ENCODE measurements at regions not wholly inside any gene's neighbourhood (a gene's known extent, or its start where the extent isn't known, plus 50 kb on each side); places are given as distances from the start of the nearest gene placed in this dataset.

DNA sequence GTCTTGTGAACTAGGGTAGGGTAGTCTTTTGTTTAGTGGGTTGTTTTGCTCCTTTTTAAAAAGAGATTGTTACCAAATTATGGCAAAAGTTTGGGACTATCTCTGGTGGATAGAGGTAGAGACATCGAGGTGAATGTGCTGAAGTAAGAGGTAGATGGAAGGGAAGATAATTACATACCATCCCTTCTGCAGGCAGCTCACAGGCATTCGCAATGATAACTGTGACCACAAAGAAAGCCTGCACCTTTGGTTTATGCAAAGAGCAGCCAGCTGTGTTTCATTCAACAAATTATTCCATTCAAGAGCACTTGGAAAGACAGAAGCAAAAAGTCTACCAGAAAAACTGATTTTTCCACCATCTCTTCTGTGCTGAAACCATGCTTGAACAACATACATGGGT lies 155.6 kb downstream of the GATB start:
- no peak overlapping the region for H3K18ac ChIP-seq (ENCODE audit: low read length)
- no peak overlapping the region for H2AK5ac ChIP-seq (ENCODE audit: low read depth, low read length)
- H3K4me3 ChIP-seq (ENCODE audit: low read length in 2 of 2), result no peak overlapping the region
- H2BK15ac ChIP-seq (ENCODE audit: low read length), result no peak overlapping the region
- no peaks in the 10 kb centered on the region for H3K9me3 ChIP-seq (replicated peaks in 1 of 2; ENCODE audit: control insufficient read depth in 2 of 2, insufficient read depth in 1 of 2, low read depth in 1 of 2, low read length in 2 of 2)
- no peak for DNase-seq (ENCODE audit: low spot score)
- H3K27me3 ChIP-seq (ENCODE audit: control insufficient read depth in 3 of 3, insufficient read depth in 3 of 3, low read depth in 1 of 3, low read length in 3 of 3), result peaks cover 0 to 2% (median 0%) of the 10 kb centered on the region in 3 experiments
- H3K4ac ChIP-seq (ENCODE audit: low read length), result no peak overlapping the region
- no peak overlapping the region for H3K27ac ChIP-seq (replicated peaks; ENCODE audit: low read length)
- no peak overlapping the region for H4K8ac ChIP-seq (ENCODE audit: low read depth, low read length)
- no peak overlapping the region for H3K14ac ChIP-seq (ENCODE audit: low read length)
- no peaks in the 10 kb centered on the region for H3K36me3 ChIP-seq (replicated peaks in 1 of 2; ENCODE audit: control insufficient read depth in 2 of 2, insufficient read depth in 2 of 2, low read length in 2 of 2)
- WGBS, 2 donors (ENCODE audit: extremely low coverage in 2 of 2, insufficient read length in 2 of 2, insufficient replicate concordance in 1 of 2), result no CpG with 5 or more reads among the region's 2 CpGs
- no peak overlapping the region for H4K91ac ChIP-seq (ENCODE audit: low read depth, low read length, poor library complexity)
- no peak overlapping the region for H3K9ac ChIP-seq (ENCODE audit: low read depth, low read length, poor library complexity)
- H2AFZ ChIP-seq (ENCODE audit: low read length), result no peak overlapping the region
- no peak overlapping the region for H2BK120ac ChIP-seq (ENCODE audit: low read depth, low read length)
- H3K23ac ChIP-seq (ENCODE audit: low read depth, low read length, poor library complexity), result no peak overlapping the region
- H3K4me1 ChIP-seq (ENCODE audit: control insufficient read depth in 2 of 2, insufficient read depth in 1 of 2, low read depth in 1 of 2, low read length in 2 of 2), result no peaks in the 10 kb centered on the region
- H2BK5ac ChIP-seq (ENCODE audit: low read length), result no peak overlapping the region
- H2BK12ac ChIP-seq (ENCODE audit: low read length), result no peak overlapping the region
- H3K79me1 ChIP-seq (ENCODE audit: low read depth, low read length), result no peaks in the 10 kb centered on the region
- no peak overlapping the region for H3K4me2 ChIP-seq (ENCODE audit: insufficient read depth, low read length, poor library complexity, severe bottlenecking)

DNA sequence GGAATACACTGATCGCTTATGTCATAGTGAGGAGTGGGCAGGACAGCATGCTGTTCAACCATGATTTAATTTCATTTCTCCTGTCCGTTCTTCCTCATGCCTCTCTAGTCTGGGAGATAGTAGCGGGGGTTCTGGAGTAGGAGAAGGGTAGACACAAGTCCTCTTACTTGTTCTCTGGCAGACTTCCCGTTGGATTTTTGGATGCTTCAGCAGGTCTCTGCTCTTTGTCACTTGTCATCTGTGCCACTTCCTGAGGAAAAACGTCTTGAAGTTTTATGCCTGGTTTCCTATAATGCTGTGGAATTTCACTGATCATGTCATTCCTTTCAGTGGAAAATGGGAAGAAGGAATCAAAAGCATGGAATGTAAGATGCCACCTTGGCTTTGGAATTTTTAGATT lies 154.7 kb downstream of the GATB start:
- no peak overlapping the region for H2AFZ ChIP-seq (ENCODE audit: low read length)
- H2AK5ac ChIP-seq (ENCODE audit: low read depth, low read length), result no peak overlapping the region
- H2BK15ac ChIP-seq (ENCODE audit: low read length), result no peak overlapping the region
- H2BK120ac ChIP-seq (ENCODE audit: low read depth, low read length), result no peak overlapping the region
- H2BK12ac ChIP-seq (ENCODE audit: low read length), result no peak overlapping the region
- no peak overlapping the region for H4K91ac ChIP-seq (ENCODE audit: low read depth, low read length, poor library complexity)
- H3K23ac ChIP-seq (ENCODE audit: low read depth, low read length, poor library complexity), result no peak overlapping the region
- H3K4me2 ChIP-seq (ENCODE audit: insufficient read depth, low read length, poor library complexity, severe bottlenecking), result no peak overlapping the region
- no peak overlapping the region for H4K8ac ChIP-seq (ENCODE audit: low read depth, low read length)
- no peak for DNase-seq (ENCODE audit: low spot score)
- peaks cover 0 to 5% (median 2%) of the 10 kb centered on the region in 3 experiments for H3K27me3 ChIP-seq (ENCODE audit: control insufficient read depth in 3 of 3, insufficient read depth in 3 of 3, low read depth in 1 of 3, low read length in 3 of 3)
- no peak overlapping the region for H3K27ac ChIP-seq (replicated peaks; ENCODE audit: low read length)
- H2BK5ac ChIP-seq (ENCODE audit: low read length), result no peak overlapping the region
- H3K36me3 ChIP-seq (replicated peaks in 1 of 2; ENCODE audit: control insufficient read depth in 2 of 2, insufficient read depth in 2 of 2, low read length in 2 of 2), result no peaks in the 10 kb centered on the region
- no peak overlapping the region for H3K14ac ChIP-seq (ENCODE audit: low read length)
- no peak overlapping the region for H3K18ac ChIP-seq (ENCODE audit: low read length)
- H3K4me3 ChIP-seq (ENCODE audit: low read length in 2 of 2), result no peak overlapping the region
- no peak overlapping the region for H3K4ac ChIP-seq (ENCODE audit: low read length)
- no CpG with 5 or more reads among the region's 5 CpGs for WGBS, 2 donors (ENCODE audit: extremely low coverage in 2 of 2, insufficient read length in 2 of 2, insufficient replicate concordance in 1 of 2)
- no peaks in the 10 kb centered on the region for H3K4me1 ChIP-seq (ENCODE audit: control insufficient read depth in 2 of 2, insufficient read depth in 1 of 2, low read depth in 1 of 2, low read length in 2 of 2)
- no peaks in the 10 kb centered on the region for H3K9me3 ChIP-seq (replicated peaks in 1 of 2; ENCODE audit: control insufficient read depth in 2 of 2, insufficient read depth in 1 of 2, low read depth in 1 of 2, low read length in 2 of 2)
- H3K79me1 ChIP-seq (ENCODE audit: low read depth, low read length), result no peaks in the 10 kb centered on the region
- H3K9ac ChIP-seq (ENCODE audit: low read depth, low read length, poor library complexity), result no peak overlapping the region

DNA sequence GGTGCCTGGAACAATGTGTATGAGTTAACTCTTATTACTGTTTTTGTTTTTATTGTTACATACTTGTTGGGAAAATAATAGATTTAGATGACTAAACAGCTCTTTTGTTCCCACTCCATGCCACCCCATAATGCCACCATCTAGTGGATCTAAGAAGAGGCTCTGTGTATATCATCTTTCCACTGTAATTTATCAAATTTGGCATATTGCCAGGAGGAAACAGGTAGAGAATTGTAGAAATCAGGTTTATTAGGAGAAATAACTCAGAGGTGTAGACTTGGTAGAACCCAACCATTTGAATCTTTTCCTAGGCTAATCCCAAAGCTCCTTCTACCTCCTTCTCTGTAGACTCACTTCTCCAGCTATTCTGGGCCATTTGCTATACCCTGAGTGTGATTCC lies 150.6 kb downstream of the GATB start:
- Histone ChIP-seq H3K4me2 (ENCODE audit: insufficient read depth, low read length, poor library complexity, severe bottlenecking) (no peak overlapping the region), H3K79me1 (ENCODE audit: low read depth, low read length) (no peaks in the 10 kb centered on the region), H2BK15ac (ENCODE audit: low read length) (no peak overlapping the region), H3K27me3 (ENCODE audit: control insufficient read depth in 3 of 3, insufficient read depth in 3 of 3, low read depth in 1 of 3, low read length in 3 of 3) (peaks cover 0 to 5% (median 0%) of the 10 kb centered on the region in 3 experiments), H3K36me3 (replicated peaks in 1 of 2; ENCODE audit: control insufficient read depth in 2 of 2, insufficient read depth in 2 of 2, low read length in 2 of 2) (no peaks in the 10 kb centered on the region), H3K4me3 (ENCODE audit: low read length in 2 of 2) (no peak overlapping the region), H2BK5ac (ENCODE audit: low read length) (no peak overlapping the region), H3K14ac (ENCODE audit: low read length) (no peak overlapping the region), H2BK12ac (ENCODE audit: low read length) (no peak overlapping the region), H3K18ac (ENCODE audit: low read length) (no peak overlapping the region), H3K4me1 (ENCODE audit: control insufficient read depth in 2 of 2, insufficient read depth in 1 of 2, low read depth in 1 of 2, low read length in 2 of 2) (no peaks in the 10 kb centered on the region), H2AK5ac (ENCODE audit: low read depth, low read length) (no peak overlapping the region), H2AFZ (ENCODE audit: low read length) (no peak overlapping the region), H3K27ac (replicated peaks; ENCODE audit: low read length) (no peak overlapping the region), H4K8ac (ENCODE audit: low read depth, low read length) (no peak overlapping the region), H2BK120ac (ENCODE audit: low read depth, low read length) (no peak overlapping the region), H3K4ac (ENCODE audit: low read length) (no peak overlapping the region), H3K9ac (ENCODE audit: low read depth, low read length, poor library complexity) (no peak overlapping the region), H3K23ac (ENCODE audit: low read depth, low read length, poor library complexity) (no peak overlapping the region), H3K9me3 (replicated peaks in 1 of 2; ENCODE audit: control insufficient read depth in 2 of 2, insufficient read depth in 1 of 2, low read depth in 1 of 2, low read length in 2 of 2) (no peaks in the 10 kb centered on the region), H4K91ac (ENCODE audit: low read depth, low read length, poor library complexity) (no peak overlapping the region)
- no peak for DNase-seq (ENCODE audit: low spot score)

DNA sequence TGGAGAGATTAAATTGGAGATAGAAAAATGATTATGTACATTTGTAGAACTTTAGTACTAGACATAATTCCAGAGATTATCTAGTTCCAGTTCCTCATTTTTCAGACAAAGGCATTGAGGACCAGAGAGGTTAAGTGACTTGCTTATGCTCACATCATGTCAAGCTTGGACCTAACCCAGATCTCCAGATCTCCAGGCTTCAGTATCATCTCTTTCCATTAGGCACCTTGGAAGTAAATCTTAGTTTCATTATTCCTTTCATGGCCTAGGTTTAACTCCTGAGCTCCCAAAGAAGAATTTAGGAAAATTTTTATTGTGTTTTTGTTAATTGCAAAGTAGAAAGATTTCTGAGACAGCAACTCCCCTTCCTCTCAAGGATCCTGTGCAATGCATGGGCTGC lies 148.8 kb downstream of the GATB start:
- Histone ChIP-seq H3K4me2 (ENCODE audit: insufficient read depth, low read length, poor library complexity, severe bottlenecking) (no peak overlapping the region), H3K18ac (ENCODE audit: low read length) (no peak overlapping the region), H3K23ac (ENCODE audit: low read depth, low read length, poor library complexity) (no peak overlapping the region), H3K79me1 (ENCODE audit: low read depth, low read length) (no peaks in the 10 kb centered on the region), H3K9ac (ENCODE audit: low read depth, low read length, poor library complexity) (no peak overlapping the region), H3K14ac (ENCODE audit: low read length) (no peak overlapping the region), H4K8ac (ENCODE audit: low read depth, low read length) (no peak overlapping the region), H2AK5ac (ENCODE audit: low read depth, low read length) (no peak overlapping the region), H3K4me3 (ENCODE audit: low read length in 2 of 2) (no peak overlapping the region), H2BK120ac (ENCODE audit: low read depth, low read length) (no peak overlapping the region), H2BK5ac (ENCODE audit: low read length) (no peak overlapping the region), H3K27me3 (ENCODE audit: control insufficient read depth in 3 of 3, insufficient read depth in 3 of 3, low read depth in 1 of 3, low read length in 3 of 3) (peaks cover 0 to 5% (median 0%) of the 10 kb centered on the region in 3 experiments), H2BK15ac (ENCODE audit: low read length) (no peak overlapping the region), H3K4ac (ENCODE audit: low read length) (no peak overlapping the region), H3K4me1 (ENCODE audit: control insufficient read depth in 2 of 2, insufficient read depth in 1 of 2, low read depth in 1 of 2, low read length in 2 of 2) (no peaks in the 10 kb centered on the region), H3K36me3 (replicated peaks in 1 of 2; ENCODE audit: control insufficient read depth in 2 of 2, insufficient read depth in 2 of 2, low read length in 2 of 2) (no peaks in the 10 kb centered on the region), H4K91ac (ENCODE audit: low read depth, low read length, poor library complexity) (no peak overlapping the region), H3K27ac (replicated peaks; ENCODE audit: low read length) (no peak overlapping the region), H2BK12ac (ENCODE audit: low read length) (no peak overlapping the region), H3K9me3 (replicated peaks in 1 of 2; ENCODE audit: control insufficient read depth in 2 of 2, insufficient read depth in 1 of 2, low read depth in 1 of 2, low read length in 2 of 2) (no peaks in the 10 kb centered on the region), H2AFZ (ENCODE audit: low read length) (no peak overlapping the region)
- no peak for DNase-seq (ENCODE audit: low spot score)
